Psoas muscle (tissue), 7 donors: ENCODE measurements at regions not wholly inside any gene's neighbourhood (a gene's known extent, or its start where the extent isn't known, plus 50 kb on each side); places are given as distances from the start of the nearest gene placed in this dataset.

Source experiments
- ATAC-seq, 4 donors: fragments of 200-7000 bp; cut with Tn5 transposase; one replicate each; pipeline ENCODE4 v1.9.1; 2020; ENCODE audit warnings: moderate library complexity in 3 of 4, mild to moderate bottlenecking in 2 of 4
- DNase-seq, 2 donors: peaks; one replicate each; pipeline ENCODE4 v3.0.0-alpha.2; 2020
- H3K27ac ChIP-seq: fragments of 200-600 bp; one replicate; pipeline ENCODE4 v1.8.0; 2022
- H3K27me3 ChIP-seq, 3 donors: fragments of 200-600 bp in 1 of 3; one replicate each; pipeline versions ENCODE4 v1.6.1 to v1.8.0; 2013 to 2022; ENCODE audit warnings: low read length in 2 of 3, mild to moderate bottlenecking in 2 of 3, moderate library complexity in 1 of 3; ENCODE audit not compliant: insufficient read depth in 3 of 3
- H3K36me3 ChIP-seq, 2 donors: fragments of 200-600 bp in 1 of 2; one replicate each; pipeline versions ENCODE4 v1.6.1 to v1.8.0; 2013 to 2022; ENCODE audit warnings: low read depth in 1 of 2, mild to moderate bottlenecking in 1 of 2, moderate library complexity in 1 of 2; ENCODE audit not compliant: insufficient read depth in 1 of 2
- H3K4me1 ChIP-seq: fragments of 200-600 bp; one replicate; pipeline ENCODE4 v1.8.0; 2022
- H3K4me3 ChIP-seq: fragments of 200-600 bp; one replicate; pipeline ENCODE4 v1.8.0; 2022; ENCODE audit warnings: mild to moderate bottlenecking
- H3K9me3 ChIP-seq: fragments of 200-600 bp; one replicate; pipeline ENCODE4 v1.8.0; 2022
- CTCF ChIP-seq: fragments of 200-600 bp; IDR thresholded peaks from one replicate; pipeline ENCODE4 v1.8.0; 2022; ENCODE audit warnings: antibody characterized with exemption
- WGBS, 3 donors: extraction: QIAGEN DNeasy Blood & Tissue Kit; methylation state at CpG; one replicate each; pipeline versions ENCODE4 v1.1.6 to v1.1.7; 2013; 5-methylcytosine and 5-hydroxymethylcytosine counted together
- intact Hi-C, 2 donors: fragments of 100-400 bp; cut with DNase I; formaldehyde crosslinking; loops; one replicate each; pipeline versions ENCODE4 v1.11.0 to v1.14.2; 2022
- donor health status: healthy with polysubstance abuse.
- donor health status: DM: no; HTN: no; CAD: no; lungs with moderate emphysema.
- donor health status: Bipolar disorder and iron deficiency.
- donor health status: healthy.
- donor health status: DM: yes; HTN: yes; CAD: no.
- donor health status: DM: no; HTN: no; CAD: no.
- donor health status: DM: yes; HTN: yes; CAD: no.

GRCh38 chr2:194155431-194155830 lies 1501.6 kb upstream of the SLC39A10 start:
- Histone ChIP-seq H3K27ac (no peak overlapping the region), H3K36me3 (no peaks in the 10 kb centered on the region), H3K4me3 (no peak overlapping the region), H3K27me3 (no peaks in the 10 kb centered on the region), H3K9me3 (no peaks in the 10 kb centered on the region), H3K4me1 (no peaks in the 10 kb centered on the region)
- DNase-seq (no peak), ATAC-seq (no peak)
- 75 to 87% (median 76%) methylated on average over 4 of the region's 4 CpGs for WGBS, 3 donors
- intact Hi-C loops, result no loop called here
- TF ChIP-seq CTCF, result no peak

- no peaks in the 10 kb centered on the region for H3K4me1 ChIP-seq
- DNase-seq (no peak), ATAC-seq (no peak)
- no peaks in the 10 kb centered on the region for H3K27me3 ChIP-seq
- H3K36me3 ChIP-seq, result no peaks in the 10 kb centered on the region
- no peaks in the 10 kb centered on the region for H3K9me3 ChIP-seq
- no peak overlapping the region for H3K4me3 ChIP-seq
- intact Hi-C loops, result no loop called here
- WGBS, 3 donors, result 48 to 64% (median 61%) methylated on average over 1 of the region's 1 CpG
- no peak overlapping the region for H3K27ac ChIP-seq
- TF ChIP-seq CTCF, result no peak
These were observed 1505.8 kb upstream of the SLC39A10 start for GRCh38 chr2:194151231-194151630.

GRCh38 chr2:194135463-194135862 lies 1521.6 kb upstream of the SLC39A10 start:
- no peak overlapping the region for H3K27ac ChIP-seq
- no peak for TF ChIP-seq CTCF
- no peaks in the 10 kb centered on the region for H3K27me3 ChIP-seq
- intact Hi-C loops, result no loop called here
- H3K4me3 ChIP-seq, result no peak overlapping the region
- ATAC-seq (no peak), DNase-seq (no peak)
- H3K9me3 ChIP-seq, result no peaks in the 10 kb centered on the region
- H3K36me3 ChIP-seq, result no peaks in the 10 kb centered on the region
- 81 to 87% (median 82%) methylated on average over 8 of the region's 8 CpGs for WGBS, 3 donors
- no peaks in the 10 kb centered on the region for H3K4me1 ChIP-seq

- intact Hi-C loops, result no loop called here
- Histone ChIP-seq H3K36me3 (no peaks in the 10 kb centered on the region), H3K9me3 (no peaks in the 10 kb centered on the region), H3K4me1 (no peaks in the 10 kb centered on the region), H3K4me3 (no peak overlapping the region), H3K27me3 (no peaks in the 10 kb centered on the region), H3K27ac (no peak overlapping the region)
- ATAC-seq (no peak), DNase-seq (no peak)
- WGBS, 3 donors, result 82 to 87% (median 86%) methylated on average over 4 of the region's 4 CpGs
- TF ChIP-seq CTCF, result no peak
These were observed 1528.2 kb upstream of the SLC39A10 start for GRCh38 chr2:194128810-194129209.

- WGBS, 3 donors, result 85 to 89% (median 85%) methylated on average over 3 of the region's 3 CpGs
- Histone ChIP-seq H3K27me3 (no peaks in the 10 kb centered on the region), H3K4me3 (no peak overlapping the region), H3K4me1 (no peaks in the 10 kb centered on the region), H3K9me3 (no peaks in the 10 kb centered on the region), H3K27ac (no peak overlapping the region), H3K36me3 (no peaks in the 10 kb centered on the region)
- intact Hi-C loops, result no loop called here
- no peak for TF ChIP-seq CTCF
- no peak for DNase-seq
- no peak for ATAC-seq
These were observed 1530.6 kb upstream of the SLC39A10 start for GRCh38 chr2:194126418-194126817.
